Hepatocyte (in vitro differentiated cells): ENCODE measurements at regions not wholly inside any gene's neighbourhood (a gene's known extent, or its start where the extent isn't known, plus 50 kb on each side); places are given as distances from the start of the nearest gene placed in this dataset.

Experiments used
- DNase-seq: peaks from one replicate; pipeline ENCODE4 v3.0.0-alpha.2; 2016; ENCODE audit warnings: low spot score
- H2AFZ ChIP-seq: fragments of 200-600 bp; sonication (generic); 2 replicates; pipeline ENCODE4 v1.6.0; 2016; ENCODE audit warnings: antibody characterized with exemption, mild to moderate bottlenecking
- H3K27ac ChIP-seq: fragments of 200-600 bp; sonication (generic); 2 replicates; pipeline ENCODE4 v1.5.1; 2016; ENCODE audit warnings: mild to moderate bottlenecking
- H3K27me3 ChIP-seq: fragments of 200-600 bp; sonication (generic); 2 replicates; pipeline ENCODE4 v1.6.1; 2016
- H3K36me3 ChIP-seq: fragments of 200-600 bp; sonication (generic); replicated peaks from 2 replicates; pipeline ENCODE4 v1.5.1; 2016; ENCODE audit warnings: low read depth; ENCODE audit not compliant: insufficient read depth
- H3K4me1 ChIP-seq: fragments of 200-600 bp; sonication (generic); 2 replicates; pipeline ENCODE4 v1.5.1; 2016; ENCODE audit warnings: mild to moderate bottlenecking, moderate library complexity; ENCODE audit not compliant: insufficient read depth
- H3K4me2 ChIP-seq: fragments of 200-600 bp; sonication (generic); 2 replicates; pipeline ENCODE4 v1.6.0; 2016
- H3K4me3 ChIP-seq: fragments of 200-600 bp; sonication (generic); 2 replicates; pipeline ENCODE4 v1.5.1; 2016; ENCODE audit warnings: mild to moderate bottlenecking
- H3K79me2 ChIP-seq: fragments of 200-600 bp; sonication (generic); 2 replicates; pipeline ENCODE4 v1.6.0; 2017; ENCODE audit warnings: mild to moderate bottlenecking
- H3K9me2 ChIP-seq: fragments of 200-600 bp; sonication (generic); replicated peaks from 2 replicates; pipeline ENCODE4 v1.6.0; 2017; ENCODE audit warnings: mild to moderate bottlenecking; ENCODE audit not compliant: insufficient read depth
- H3K9me3 ChIP-seq: fragments of 200-600 bp; sonication (generic); 2 replicates; pipeline ENCODE4 v1.5.1; 2016; ENCODE audit warnings: low read depth, mild to moderate bottlenecking
- H4K20me1 ChIP-seq: fragments of 200-600 bp; sonication (generic); 2 replicates; pipeline ENCODE4 v1.6.0; 2016; ENCODE audit warnings: mild to moderate bottlenecking; ENCODE audit not compliant: insufficient read depth, poor library complexity, severe bottlenecking
- EZH2 ChIP-seq: fragments of 200-600 bp; sonication (generic); IDR thresholded peaks from 2 replicates; pipeline ENCODE4 v1.6.1; 2016; ENCODE audit warnings: antibody characterized with exemption, mild to moderate bottlenecking, borderline replicate concordance
- EZH2phosphoT487 ChIP-seq: fragments of 200-600 bp; sonication (generic); IDR thresholded peaks from one replicate; pipeline ENCODE4 v1.6.1; 2018; ENCODE audit warnings: antibody characterized with exemption, mild to moderate bottlenecking, low read depth, moderate library complexity; ENCODE audit not compliant: unreplicated experiment, severe bottlenecking
- WGBS: methylation state at CpG from one replicate; pipeline ENCODE4 v1.1.6; 2016; ENCODE audit warnings: low lambda C conversion rate; ENCODE audit errors: missing lambda C conversion rate; 5-methylcytosine and 5-hydroxymethylcytosine counted together
- TF ChIP-seq, protein P1 (sequence below): fragments of 200-600 bp; sonication (generic); IDR thresholded peaks from 2 replicates; pipeline ENCODE4 v1.5.1; 2016; ENCODE audit warnings: antibody characterized with exemption, mild to moderate bottlenecking; ENCODE audit not compliant: poor library complexity

DNA sequence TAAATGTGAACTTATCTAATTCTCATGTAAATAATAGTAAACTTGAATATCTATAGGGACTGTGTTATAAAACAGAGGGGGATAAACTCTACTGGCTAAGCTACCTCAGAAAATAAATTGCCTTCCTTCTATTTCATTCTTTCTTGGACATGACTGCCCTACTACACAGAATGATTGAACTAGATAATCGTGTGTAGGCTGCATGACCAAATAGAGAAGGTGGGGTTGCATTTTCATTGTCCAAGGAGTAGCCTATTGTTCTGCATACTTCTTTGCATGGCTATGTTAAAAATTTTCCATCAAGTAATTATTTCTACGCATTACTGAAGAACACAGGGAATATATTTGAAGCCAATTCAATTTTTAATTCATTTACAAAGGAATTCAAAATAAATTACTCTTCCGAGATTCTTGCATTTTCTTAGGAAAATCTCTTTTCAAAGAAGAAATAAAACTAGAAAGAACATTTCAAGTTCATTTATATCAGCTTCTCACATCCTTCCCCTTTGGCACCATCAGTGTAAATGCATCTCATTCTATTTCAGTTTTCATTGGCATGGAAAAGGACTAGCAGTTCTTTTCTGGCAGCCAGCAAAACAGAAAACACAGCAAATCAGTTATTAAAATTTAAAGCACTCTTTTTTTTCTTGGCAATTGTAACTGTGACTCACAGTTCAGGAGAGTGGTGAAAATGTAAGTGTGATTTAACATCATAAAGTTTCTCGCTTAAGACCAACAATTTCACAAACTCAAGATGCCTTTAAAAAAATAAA is 714.7 kb downstream of the NCAM2 start:
- 84% methylated on average over 4 of the region's 4 CpGs for WGBS
- Histone ChIP-seq H3K9me3 (no peaks in the 10 kb centered on the region), H3K4me3 (no peak overlapping the region), H4K20me1 (no peaks in the 10 kb centered on the region), H3K27me3 (no peaks in the 10 kb centered on the region), H3K36me3 (no peaks in the 10 kb centered on the region), H3K4me2 (no peak overlapping the region), H3K4me1 (no peaks in the 10 kb centered on the region), H3K79me2 (no peaks in the 10 kb centered on the region), H2AFZ (no peak overlapping the region), H3K27ac (no peak overlapping the region), H3K9me2 (no peaks in the 10 kb centered on the region)
- TF ChIP-seq, protein P1, sequence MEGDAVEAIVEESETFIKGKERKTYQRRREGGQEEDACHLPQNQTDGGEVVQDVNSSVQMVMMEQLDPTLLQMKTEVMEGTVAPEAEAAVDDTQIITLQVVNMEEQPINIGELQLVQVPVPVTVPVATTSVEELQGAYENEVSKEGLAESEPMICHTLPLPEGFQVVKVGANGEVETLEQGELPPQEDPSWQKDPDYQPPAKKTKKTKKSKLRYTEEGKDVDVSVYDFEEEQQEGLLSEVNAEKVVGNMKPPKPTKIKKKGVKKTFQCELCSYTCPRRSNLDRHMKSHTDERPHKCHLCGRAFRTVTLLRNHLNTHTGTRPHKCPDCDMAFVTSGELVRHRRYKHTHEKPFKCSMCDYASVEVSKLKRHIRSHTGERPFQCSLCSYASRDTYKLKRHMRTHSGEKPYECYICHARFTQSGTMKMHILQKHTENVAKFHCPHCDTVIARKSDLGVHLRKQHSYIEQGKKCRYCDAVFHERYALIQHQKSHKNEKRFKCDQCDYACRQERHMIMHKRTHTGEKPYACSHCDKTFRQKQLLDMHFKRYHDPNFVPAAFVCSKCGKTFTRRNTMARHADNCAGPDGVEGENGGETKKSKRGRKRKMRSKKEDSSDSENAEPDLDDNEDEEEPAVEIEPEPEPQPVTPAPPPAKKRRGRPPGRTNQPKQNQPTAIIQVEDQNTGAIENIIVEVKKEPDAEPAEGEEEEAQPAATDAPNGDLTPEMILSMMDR: no peak
- TF ChIP-seq EZH2phosphoT487: no peak
- TF ChIP-seq EZH2: no peak
- no peak for DNase-seq

DNA sequence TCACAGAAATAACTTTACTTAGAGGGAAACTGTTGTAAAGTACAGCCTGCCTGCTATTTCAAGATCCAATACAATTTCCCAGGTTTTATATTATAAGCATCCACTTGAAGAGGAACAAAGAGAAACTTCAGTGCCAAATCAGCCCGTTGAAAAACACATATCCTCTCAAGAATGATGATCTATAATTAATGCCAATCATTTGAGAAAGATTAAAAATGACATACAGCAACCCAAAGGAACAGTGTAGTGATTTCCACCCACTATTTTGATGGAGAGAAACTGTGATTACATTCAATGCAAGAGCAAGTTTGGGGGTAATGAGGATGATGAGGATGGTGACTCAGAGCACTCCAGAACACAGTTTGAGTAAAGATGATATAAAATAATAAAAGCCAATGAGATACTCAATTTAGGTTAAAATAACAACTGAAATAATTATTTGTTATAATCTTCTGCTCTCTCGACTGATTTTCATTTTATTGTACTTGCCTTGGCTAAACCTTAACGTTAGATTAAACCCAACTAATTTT is 715.5 kb downstream of the NCAM2 start:
- H3K9me3 ChIP-seq: no peaks in the 10 kb centered on the region
- H2AFZ ChIP-seq: no peak overlapping the region
- no peak for DNase-seq
- H3K27ac ChIP-seq: no peak overlapping the region
- no peak overlapping the region for H3K4me2 ChIP-seq
- H3K36me3 ChIP-seq: no peaks in the 10 kb centered on the region
- TF ChIP-seq EZH2phosphoT487 (no peak), EZH2 (no peak)
- TF ChIP-seq, protein P1: no peak
- no peaks in the 10 kb centered on the region for H3K27me3 ChIP-seq
- H4K20me1 ChIP-seq: no peaks in the 10 kb centered on the region
- H3K4me3 ChIP-seq: no peak overlapping the region
- H3K9me2 ChIP-seq: no peaks in the 10 kb centered on the region
- H3K79me2 ChIP-seq: no peaks in the 10 kb centered on the region
- no peaks in the 10 kb centered on the region for H3K4me1 ChIP-seq
- WGBS: 87% methylated on average over 3 of the region's 3 CpGs

DNA sequence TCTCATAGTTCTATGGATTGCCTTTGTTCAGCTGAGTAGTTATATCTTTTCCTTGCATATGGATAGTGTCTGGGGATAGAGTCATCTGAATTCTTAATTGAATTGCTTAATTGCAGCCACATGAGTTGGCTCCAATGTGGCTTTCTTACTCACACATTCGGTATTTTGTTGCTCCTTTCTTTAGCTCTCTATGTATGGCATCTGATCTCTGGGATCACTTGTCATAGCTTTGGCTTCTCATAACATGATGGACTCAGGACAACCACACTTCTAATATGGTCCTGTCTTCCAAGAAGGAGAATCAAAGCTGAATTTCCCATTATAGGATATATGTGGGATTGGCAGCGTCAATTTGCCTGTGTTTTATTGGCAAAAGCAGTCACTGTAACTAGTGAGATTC is 716.2 kb downstream of the NCAM2 start:
- Histone ChIP-seq H3K79me2 (no peaks in the 10 kb centered on the region), H3K27ac (no peak overlapping the region), H3K9me2 (no peaks in the 10 kb centered on the region), H3K4me3 (no peak overlapping the region), H3K4me1 (no peaks in the 10 kb centered on the region), H3K4me2 (no peak overlapping the region), H2AFZ (no peak overlapping the region), H3K27me3 (no peaks in the 10 kb centered on the region), H3K36me3 (no peaks in the 10 kb centered on the region), H4K20me1 (no peaks in the 10 kb centered on the region), H3K9me3 (no peaks in the 10 kb centered on the region)
- DNase-seq: no peak
- TF ChIP-seq EZH2phosphoT487 (no peak), EZH2 (no peak)
- TF ChIP-seq, protein P1: no peak
- 87% methylated on average over 2 of the region's 2 CpGs for WGBS
